ENCODE measurements at regions not wholly inside any gene's neighbourhood (a gene's known extent, or its start where the extent isn't known, plus 50 kb on each side); places are given as distances from the start of the nearest gene placed in this dataset.

- TF ChIP-seq CTBP2 (IDR thresholded peaks at IDR 0.05; ENCODE audit: borderline replicate concordance, insufficient read depth, insufficient read length, low read length) (no peak), HDAC6 (IDR thresholded peaks at IDR 0.05; ENCODE audit: low read depth, low read length) (no peak), CEBPB (IDR thresholded peaks at IDR 0.05; ENCODE audit: low read depth, low read length) (no peak), GABPA (IDR thresholded peaks at IDR 0.05; ENCODE audit: borderline replicate concordance, insufficient read depth, low read length) (no peak), PHF8 (conservative IDR thresholded peaks at IDR 0.05; ENCODE audit: low read depth, low read length) (no peak), POLR2AphosphoS5 (IDR thresholded peaks at IDR 0.05; ENCODE audit: low read depth, low read length) (no peak), TBP (IDR thresholded peaks at IDR 0.05; ENCODE audit: low read depth, low read length) (no peak)
Observed at GRCh38 chr5:133753856-133754255, 141.5 kb upstream of the FSTL4 start (continued).
